SKM-1 treated with dmso at 0.1 percent for 144 hours (cell line): ENCODE measurements at regions not wholly inside any gene's neighbourhood (a gene's known extent, or its start where the extent isn't known, plus 50 kb on each side); places are given as distances from the start of the nearest gene placed in this dataset.
"Not testable (repeated sequence)": the region's sequence is repeated elsewhere in the genome, so short reads cannot be mapped to it uniquely, and the experiment has no call there.

Experiments used
- DNase-seq: peaks from one replicate; lab custom pipeline; 2025; ENCODE audit not compliant: unreplicated experiment; lab: John Stamatoyannopoulos, UW

DNA sequence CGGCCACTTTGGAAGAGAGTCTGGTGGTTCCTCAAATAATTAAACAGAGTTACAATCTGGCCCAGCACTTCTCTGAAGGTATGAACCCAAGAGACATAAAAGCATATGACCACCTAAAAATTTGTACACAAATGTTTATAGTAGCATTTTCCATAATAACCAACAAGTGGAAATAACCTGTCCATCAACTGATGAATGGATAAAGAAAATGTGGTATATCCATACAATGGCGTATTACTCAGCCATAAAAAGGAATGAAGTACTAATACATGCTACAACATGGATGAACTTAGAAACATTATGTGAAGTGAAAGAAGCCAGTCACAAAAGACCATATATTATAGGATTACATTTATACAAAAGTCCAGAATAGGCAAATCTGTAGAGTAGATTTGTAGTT, 76.0 kb upstream of the RGPD5 start:
- DNase-seq, result no peak

DNA sequence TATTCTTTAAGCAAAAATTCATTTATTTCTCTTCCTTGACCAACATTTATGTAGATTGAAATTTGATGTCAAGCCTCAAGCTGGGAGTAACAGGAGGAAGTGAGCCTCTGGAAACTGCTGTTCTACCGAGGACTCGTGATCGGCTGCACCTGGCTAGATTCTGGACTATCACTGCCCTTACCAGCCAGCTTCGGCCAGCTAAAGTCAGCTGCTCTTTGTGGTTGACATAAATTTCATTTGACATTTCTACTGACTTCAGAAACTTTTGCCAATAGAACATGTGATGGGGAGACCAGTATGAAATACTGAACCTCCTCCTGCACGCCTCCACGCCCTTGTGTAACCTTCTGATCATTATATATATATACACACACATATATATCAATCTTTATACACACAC, 74.2 kb upstream of the RGPD5 start:
- no peak for DNase-seq

DNA sequence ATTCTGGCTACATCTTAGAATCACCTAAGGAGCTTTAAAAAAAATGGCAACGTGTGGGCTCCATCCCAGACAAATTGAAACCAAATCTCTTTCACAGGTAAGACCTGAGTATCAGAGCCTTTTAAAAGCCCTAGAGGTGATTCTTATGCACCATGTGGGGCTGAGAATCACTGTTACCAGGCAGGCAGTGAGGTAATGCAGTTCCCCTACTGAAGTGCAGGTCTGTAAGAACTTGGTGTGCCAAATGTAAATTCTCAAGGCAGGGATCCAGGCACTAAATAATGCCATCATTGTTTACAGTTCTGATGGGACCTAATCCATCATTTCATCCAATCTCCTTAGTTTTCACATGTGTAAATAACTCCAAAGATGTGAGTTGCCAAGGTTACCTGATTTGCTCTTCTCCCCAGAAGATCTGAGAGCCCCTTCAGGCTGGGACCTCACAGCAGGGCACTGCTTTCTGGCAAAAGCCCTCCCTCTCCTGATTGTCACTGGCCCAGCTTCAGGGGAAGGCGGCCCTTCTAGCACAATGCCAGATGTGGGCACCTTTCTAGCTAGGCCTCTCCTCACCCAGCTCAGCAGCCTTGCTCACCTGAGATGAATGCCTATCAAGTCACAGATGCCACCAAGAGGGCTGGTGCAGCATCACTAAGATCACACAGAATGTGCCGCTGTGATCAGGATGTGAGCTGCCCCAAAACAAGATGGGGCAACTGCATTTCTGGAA, 73.6 kb upstream of the RGPD5 start:
- no peak for DNase-seq

DNA sequence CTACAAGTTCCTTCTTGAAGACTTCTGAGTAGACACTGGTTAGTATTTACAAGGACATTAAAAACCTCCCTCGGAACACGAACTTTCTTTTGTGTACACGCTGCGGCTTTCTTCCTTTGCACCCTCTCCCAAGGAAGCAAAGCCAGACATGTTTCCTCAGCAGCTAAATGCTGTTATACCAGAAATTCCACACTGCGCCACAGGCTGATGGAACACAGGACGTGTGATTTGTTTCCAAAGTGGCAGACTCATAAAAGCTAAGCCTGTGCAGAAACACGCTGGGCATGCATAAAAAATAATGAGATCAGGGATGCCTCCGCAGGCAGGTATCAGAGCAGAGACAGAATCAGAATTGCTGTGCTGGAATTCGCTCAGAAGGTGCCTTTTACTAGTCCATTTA, 73.0 kb upstream of the RGPD5 start:
- no peak for DNase-seq

DNA sequence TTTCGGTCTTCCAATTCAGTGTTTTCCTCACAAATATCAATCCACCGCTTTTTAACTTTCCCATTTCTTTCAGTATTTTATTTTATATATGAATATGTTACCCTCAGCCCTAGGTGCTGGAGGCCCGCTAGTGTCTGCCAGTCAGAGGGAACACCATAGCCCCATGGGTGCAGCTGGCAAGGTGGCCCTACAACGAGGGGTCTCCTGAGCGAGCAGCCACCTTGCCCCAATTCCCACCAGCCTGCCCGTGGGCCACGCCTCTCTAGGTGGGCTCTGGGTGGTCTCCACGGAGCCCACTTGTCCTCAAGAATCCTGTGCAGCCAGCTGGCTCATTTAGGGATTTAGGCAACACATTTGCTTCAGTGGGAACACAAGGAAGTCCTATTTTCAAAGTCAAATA, 72.5 kb upstream of the RGPD5 start:
- DNase-seq, result no peak

DNA sequence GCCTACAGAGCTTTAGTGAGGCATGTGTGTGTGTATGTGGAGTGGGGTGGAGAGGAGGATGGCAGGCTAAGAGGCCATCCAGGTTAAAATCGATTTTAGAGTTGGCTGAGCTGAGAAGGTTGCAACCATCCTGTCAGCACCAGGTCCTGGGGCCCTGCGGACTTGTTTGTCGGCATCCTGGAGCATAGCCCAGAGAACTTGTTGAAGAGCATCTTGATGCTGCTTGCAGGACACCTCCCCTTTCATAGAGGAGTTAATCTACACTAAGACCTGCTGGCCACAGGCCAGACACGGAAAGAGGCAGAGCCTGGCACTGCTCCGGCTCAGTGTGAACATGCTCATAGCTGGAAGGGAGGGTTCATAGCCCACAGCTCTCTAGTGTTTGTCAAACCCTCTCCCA, 72.1 kb upstream of the RGPD5 start:
- no peak for DNase-seq

DNA sequence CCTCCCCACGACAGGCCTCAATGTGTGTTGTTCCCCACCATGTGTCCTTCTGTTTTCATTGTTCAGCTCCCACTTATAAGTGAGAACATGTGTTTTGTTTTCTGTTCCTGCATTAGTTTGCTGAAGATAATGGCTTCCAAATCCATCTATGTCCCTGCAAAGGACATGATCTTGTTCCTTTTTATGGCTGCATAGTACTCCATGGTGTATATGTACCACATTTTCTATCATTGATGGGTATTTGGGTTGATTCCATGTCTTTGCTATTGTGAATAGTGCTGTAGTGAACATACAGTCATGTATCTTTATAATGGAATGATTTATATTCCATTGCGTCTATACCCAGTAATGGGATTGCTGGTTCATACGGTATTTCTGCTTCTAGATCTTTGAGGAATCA, 71.5 kb upstream of the RGPD5 start:
- DNase-seq, result not testable (repeated sequence)

DNA sequence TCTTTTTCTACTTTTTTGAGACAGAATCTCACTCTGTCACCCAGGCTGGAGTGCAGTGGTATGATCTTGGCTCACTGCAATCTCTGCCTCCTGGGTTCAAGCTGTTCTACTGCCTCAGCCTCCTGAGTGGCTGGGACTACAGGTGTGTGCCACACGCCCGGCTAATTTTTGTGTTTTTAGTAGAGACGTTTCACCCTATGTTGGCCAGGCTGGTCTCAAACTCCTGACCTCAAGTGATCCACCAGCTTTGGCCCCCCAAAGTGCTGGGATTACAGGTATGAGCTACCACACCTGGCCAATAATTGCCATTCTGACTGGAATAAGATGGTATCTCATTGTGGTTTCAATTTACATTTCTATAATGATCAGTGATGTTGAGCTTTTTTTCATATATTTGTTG, 71.0 kb upstream of the RGPD5 start:
- DNase-seq, result not testable (repeated sequence)

DNA sequence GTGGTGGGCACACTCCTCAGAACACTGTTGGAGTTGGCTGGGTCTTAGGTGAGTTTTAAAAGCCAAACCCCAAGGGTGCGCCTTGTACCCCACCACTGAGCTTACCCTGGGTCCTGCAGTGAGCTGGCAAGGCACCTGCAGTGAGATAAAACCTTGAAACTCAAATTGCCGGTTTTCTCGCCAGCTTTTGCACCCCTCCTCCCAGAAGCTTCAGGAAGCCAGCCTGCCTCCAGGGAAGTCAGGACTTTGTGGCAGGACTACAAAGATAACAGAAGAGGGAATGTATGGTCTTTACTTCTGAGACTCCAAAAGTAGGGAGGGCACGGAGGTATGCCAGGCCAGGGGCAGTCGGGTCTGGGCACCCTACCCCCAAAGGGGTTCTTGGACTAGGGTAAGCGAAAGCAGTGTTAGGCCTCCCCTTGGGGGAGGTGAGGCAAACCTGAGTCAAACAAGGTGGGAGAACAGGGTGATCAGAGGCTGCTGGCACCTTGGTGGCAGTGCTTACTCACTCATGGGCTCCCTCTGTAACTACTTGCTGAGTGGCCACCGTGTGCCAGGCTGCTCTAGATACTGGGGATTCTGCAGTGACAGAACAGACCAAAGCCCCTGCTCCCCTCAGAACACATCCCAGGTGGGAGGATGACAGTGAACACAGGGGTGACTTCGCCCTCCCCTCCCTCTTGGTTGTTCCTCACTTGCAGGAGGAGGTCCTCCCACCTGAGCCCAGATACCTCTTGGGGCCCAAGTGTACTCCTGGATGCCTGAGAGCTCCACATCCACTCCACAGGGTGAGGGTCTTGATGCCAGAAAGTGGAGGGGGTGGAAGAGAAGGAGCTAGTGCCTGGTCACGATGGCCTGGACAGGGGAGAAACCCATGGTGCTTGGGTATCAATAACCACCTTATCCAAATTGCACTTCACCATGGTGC, 69.3 kb upstream of the RGPD5 start:
- DNase-seq, result no peak

DNA sequence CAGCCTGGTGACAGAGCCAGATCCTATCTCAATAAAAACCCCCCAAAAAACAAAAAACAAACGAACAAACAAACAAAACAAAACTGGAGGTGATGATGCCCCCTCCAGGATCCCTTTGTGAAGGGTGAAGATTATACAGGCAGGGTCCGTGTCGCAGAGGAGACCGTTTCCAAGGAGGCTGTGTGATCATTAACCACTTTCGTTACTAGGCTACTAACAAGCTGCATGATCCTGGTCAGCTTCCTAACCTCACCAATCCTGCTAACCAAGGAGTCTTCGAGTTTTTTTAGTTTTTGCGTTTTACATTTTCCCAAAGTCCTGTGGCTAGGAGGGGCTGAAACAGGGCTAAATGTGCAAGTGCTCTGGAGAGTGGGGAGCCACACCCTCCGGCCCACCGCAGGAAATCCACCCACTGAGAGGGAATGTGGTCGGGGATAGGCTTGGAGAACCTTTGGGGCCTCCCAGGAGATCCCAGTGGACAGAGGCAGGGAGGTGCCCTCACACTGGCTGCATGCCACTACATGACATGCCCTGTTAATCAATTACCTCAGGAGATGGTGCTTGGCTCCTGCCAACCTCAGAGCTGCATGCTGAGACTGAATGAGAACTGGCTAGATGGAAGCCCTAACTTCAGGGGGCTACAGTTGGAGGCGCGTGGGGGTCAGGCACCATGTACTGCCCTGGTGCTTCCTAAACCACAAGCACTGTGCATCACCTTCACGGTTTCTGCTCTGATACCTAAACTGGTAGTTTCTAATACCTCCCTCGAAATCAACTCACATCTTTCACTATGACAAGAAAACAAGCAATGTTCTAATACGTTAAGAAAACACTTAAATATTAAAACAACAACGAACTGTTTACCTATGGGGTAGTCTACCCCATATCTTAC, 67.5 kb upstream of the RGPD5 start:
- no peak for DNase-seq

DNA sequence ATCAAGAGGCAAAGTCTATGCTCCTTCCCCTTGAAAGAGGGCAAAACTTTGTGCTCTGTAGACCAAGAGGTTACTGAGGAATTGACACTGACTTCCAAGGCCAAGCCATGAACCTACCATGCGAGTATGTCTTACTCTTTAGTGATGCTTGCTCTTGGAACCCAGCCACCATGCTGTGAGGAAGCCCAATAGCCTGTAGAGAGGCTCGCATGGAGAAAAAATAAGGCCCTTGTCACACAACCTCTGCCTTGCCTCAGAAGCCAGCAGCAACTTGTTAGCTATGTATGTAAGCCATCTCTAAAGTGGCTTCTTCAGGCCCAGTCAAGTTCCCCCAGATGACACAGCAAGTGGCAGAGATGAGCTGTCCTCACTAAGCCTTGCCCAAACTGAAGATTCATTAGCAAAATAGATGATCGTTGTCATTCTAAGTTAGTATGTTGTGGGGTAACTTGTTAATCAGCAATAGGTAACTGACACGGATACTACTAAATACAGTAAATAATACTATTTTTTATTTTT, 66.1 kb upstream of the RGPD5 start:
- no peak for DNase-seq

DNA sequence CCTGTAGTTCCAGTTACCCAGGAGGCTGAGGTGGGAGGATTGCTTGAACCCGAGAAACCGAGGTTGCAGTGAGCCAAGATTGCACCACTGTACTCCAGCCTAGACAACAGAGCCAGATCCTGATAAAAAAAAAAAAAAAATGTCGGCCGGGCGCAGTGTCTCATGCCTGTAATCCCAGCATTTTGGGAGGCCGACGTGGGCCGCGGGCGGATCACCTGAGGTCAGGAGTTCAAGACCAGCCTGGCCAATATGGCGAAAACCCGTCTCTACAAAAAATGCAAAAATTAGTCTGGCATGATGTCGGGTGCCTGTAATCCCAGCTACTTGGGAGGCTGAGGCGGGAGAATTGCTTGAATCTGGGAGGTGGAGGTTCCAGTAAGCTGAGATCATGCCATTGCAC, 60.4 kb upstream of the RGPD5 start:
- DNase-seq, result not testable (repeated sequence)

DNA sequence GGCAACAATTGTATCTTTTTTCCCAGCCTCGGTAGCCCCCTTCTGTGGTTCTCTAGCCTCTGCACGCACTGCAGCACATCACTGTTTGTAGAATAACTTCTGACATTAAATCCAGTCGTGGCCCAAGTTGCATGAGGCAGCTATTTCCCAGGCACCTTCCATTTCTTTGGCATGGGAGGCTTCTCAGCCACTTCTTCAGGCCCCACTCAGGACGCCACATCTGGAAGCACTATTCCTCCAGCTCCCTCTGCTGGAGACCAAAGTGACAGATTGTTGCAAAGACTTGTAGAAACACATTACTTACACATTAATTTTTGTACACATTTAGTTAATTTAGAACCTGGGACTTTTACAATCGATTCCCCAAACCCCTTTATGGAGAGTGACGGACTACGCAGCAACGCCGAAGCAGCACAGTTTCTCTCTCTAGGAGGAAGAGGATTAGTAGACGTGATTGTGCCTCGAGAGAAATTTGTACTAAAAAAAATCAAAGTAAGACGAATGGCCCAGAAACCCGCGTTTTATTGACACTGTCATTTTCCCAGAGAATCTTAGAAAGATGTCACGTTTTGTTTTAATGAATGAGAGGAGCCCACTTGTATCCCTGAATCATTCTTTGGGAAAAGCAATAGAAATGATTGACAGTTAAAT, 57.8 kb upstream of the RGPD5 start:
- peak; percentile 13 for DNase-seq
